Stimulated activated memory B cell treated with anti-CD40 and anti-IgM and Interleukin-4, amounts not matched to agents 10 μg/mL and 1 μg/mL and 100 μg/mL, for 72 hours (primary cell): ENCODE measurements at regions not wholly inside any gene's neighbourhood (a gene's known extent, or its start where the extent isn't known, plus 50 kb on each side); places are given as distances from the start of the nearest gene placed in this dataset.
"Not testable (repeated sequence)": the region's sequence is repeated elsewhere in the genome, so short reads cannot be mapped to it uniquely, and the experiment has no call there.

Source experiments
- ATAC-seq: fragments of 150-1000 bp; cut with Tn5 transposase; 2 replicates; pipeline ENCODE4 v1.10.0; 2021
- H3K27ac Mint-ChIP-seq: one replicate; pipeline ENCODE4 v1.8.0; 2022; ENCODE audit warnings: mild to moderate bottlenecking, mixed read lengths
- H3K27me3 Mint-ChIP-seq: one replicate; pipeline ENCODE4 v1.8.0; 2022; ENCODE audit warnings: mixed read lengths
- H3K36me3 Mint-ChIP-seq: one replicate; pipeline ENCODE4 v1.8.0; 2022; ENCODE audit warnings: mixed read lengths
- H3K4me1 Mint-ChIP-seq: one replicate; pipeline ENCODE4 v1.8.0; 2022; ENCODE audit warnings: mixed read lengths
- H3K4me3 Mint-ChIP-seq: one replicate; pipeline ENCODE4 v1.8.0; 2022; ENCODE audit warnings: mild to moderate bottlenecking, moderate library complexity, mixed read lengths
- H3K9me3 Mint-ChIP-seq: one replicate; pipeline ENCODE4 v1.8.0; 2022; ENCODE audit warnings: mixed read lengths

DNA sequence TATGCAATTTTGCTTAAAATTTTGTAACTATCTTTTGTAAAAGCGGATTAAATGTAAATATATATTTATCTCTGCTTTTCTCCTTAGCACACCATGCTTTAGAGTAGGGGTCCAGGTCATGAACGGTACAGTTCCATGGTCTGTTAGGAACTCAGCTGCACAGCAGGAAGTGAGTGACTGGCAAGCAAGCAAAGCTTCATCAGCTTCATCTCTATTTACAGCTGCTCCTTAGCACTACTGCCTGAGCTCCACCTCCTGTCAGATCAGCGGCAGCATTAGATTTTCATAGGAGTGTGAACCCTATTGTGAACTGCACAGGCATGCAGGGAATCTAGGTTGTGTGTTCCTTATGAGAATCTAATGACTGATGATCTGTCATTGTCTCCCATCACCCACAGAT is 959.0 kb upstream of the SLC39A10 start:
- Mint-ChIP-seq H3K4me3 (no peak overlapping the region), H3K36me3 (no peaks in the 10 kb centered on the region), H3K9me3 (peaks cover 5% of the 10 kb centered on the region), H3K4me1 (no peaks in the 10 kb centered on the region), H3K27ac (no peak overlapping the region), H3K27me3 (no peaks in the 10 kb centered on the region)
- no peak for ATAC-seq

DNA sequence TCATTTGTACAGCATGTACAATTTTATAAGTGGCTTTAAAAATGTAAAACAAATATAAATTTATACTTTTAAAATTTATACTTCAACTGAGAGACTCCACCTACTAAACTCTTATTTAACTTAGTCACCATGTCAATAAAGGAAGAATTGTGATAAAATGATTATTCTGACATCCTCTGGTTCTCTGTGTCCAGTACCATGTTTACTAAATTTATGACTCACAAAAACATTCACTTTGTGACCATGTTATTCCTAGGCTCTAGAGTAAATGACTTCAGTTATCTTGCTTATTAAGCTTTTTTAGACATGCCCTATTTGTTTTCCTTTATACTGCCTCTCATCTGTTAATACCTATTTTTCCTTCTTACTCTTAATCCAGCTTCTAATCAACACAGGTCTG is 959.6 kb upstream of the SLC39A10 start:
- ATAC-seq: no peak
- no peak overlapping the region for H3K4me3 Mint-ChIP-seq
- no peaks in the 10 kb centered on the region for H3K36me3 Mint-ChIP-seq
- H3K4me1 Mint-ChIP-seq: no peaks in the 10 kb centered on the region
- H3K27ac Mint-ChIP-seq: no peak overlapping the region
- H3K9me3 Mint-ChIP-seq: peaks cover 5% of the 10 kb centered on the region
- H3K27me3 Mint-ChIP-seq: no peaks in the 10 kb centered on the region

DNA sequence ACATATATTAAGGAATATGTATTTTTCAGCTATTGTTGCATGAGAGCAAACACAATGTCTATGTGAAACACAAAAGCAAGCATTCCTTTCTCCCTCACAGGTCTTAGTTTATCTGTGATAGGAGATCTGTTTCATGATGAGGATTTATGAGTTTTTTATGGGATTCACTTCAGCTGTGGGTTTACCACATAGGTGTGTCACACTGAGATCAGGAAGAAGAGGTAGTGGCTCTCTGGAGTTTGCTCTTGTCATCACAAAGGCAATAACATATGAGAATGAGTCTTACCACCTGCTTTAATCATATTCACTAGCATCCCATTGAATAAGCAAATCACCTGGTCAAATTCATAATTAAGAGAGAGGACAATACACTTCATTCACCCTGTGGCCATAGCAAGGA is 960.3 kb upstream of the SLC39A10 start:
- no peak overlapping the region for H3K27ac Mint-ChIP-seq
- no peaks in the 10 kb centered on the region for H3K4me1 Mint-ChIP-seq
- peaks cover 7% of the 10 kb centered on the region for H3K9me3 Mint-ChIP-seq
- H3K27me3 Mint-ChIP-seq: no peaks in the 10 kb centered on the region
- ATAC-seq: no peak
- H3K36me3 Mint-ChIP-seq: no peaks in the 10 kb centered on the region
- no peak overlapping the region for H3K4me3 Mint-ChIP-seq

DNA sequence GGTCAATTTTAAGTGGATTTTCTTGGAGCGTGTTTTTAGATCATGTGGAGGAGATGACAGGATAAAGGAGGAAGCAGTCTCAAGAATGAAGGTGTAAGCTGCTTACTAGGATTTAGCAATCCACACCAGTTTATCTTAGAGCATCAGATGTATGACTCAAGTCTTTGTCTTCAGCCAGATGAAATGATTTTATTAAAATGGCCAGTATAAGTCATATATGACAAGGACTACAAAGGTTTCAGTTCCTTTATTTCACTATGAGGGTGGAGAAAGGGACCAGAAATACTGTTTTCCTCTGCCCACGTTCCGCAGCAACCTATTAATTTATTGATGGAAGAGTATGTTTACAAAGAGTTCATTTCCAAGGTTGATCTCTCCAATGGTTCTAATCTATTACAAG is 970.5 kb upstream of the SLC39A10 start:
- Mint-ChIP-seq H3K27me3 (no peaks in the 10 kb centered on the region), H3K4me1 (no peaks in the 10 kb centered on the region), H3K4me3 (no peak overlapping the region), H3K27ac (no peak overlapping the region), H3K36me3 (no peaks in the 10 kb centered on the region), H3K9me3 (peaks cover 3% of the 10 kb centered on the region)
- no peak for ATAC-seq

DNA sequence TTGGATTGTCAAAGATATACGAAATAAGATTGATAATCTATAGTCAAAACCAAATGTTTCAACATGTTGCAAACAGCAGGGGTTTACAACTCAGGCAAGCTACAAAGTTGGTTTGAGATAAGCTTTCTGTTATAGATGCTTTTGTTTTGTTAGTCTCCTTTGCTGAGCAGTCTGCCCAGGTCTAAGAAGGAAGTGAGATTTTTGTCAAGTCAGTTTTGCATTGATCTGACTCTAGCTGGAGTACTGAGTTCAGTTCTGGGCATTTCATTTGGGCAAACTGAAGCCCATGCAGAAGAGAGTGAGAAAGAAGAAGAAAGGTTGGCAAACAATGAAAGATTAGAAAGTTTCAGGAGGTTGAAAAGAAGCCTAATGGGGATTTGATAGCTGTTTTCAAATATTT is 983.0 kb upstream of the SLC39A10 start:
- no peaks in the 10 kb centered on the region for H3K9me3 Mint-ChIP-seq
- H3K27me3 Mint-ChIP-seq: no peaks in the 10 kb centered on the region
- no peak for ATAC-seq
- no peak overlapping the region for H3K4me3 Mint-ChIP-seq
- H3K4me1 Mint-ChIP-seq: no peaks in the 10 kb centered on the region
- no peak overlapping the region for H3K27ac Mint-ChIP-seq
- no peaks in the 10 kb centered on the region for H3K36me3 Mint-ChIP-seq

DNA sequence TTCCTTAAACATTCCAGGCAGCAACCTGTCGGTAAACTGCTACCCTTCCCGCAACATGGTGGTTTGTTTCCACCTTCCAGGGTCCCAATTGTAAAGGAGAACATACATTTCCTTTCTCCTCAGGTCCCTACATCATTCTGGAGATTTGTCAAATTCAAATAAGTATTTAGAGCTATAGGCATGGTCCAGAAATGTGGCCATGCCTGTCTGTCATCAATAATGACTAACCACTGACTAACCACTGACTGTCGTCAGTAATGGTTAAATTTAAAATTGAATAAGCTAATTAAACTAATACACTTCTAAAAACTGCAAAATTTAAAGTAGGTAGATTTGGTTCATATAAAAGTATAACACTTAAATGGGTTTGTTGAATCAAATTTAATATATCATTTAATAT is 984.0 kb upstream of the SLC39A10 start:
- H3K27me3 Mint-ChIP-seq: no peaks in the 10 kb centered on the region
- no peak overlapping the region for H3K4me3 Mint-ChIP-seq
- no peak for ATAC-seq
- H3K9me3 Mint-ChIP-seq: no peaks in the 10 kb centered on the region
- no peak overlapping the region for H3K27ac Mint-ChIP-seq
- H3K36me3 Mint-ChIP-seq: no peaks in the 10 kb centered on the region
- H3K4me1 Mint-ChIP-seq: no peaks in the 10 kb centered on the region

DNA sequence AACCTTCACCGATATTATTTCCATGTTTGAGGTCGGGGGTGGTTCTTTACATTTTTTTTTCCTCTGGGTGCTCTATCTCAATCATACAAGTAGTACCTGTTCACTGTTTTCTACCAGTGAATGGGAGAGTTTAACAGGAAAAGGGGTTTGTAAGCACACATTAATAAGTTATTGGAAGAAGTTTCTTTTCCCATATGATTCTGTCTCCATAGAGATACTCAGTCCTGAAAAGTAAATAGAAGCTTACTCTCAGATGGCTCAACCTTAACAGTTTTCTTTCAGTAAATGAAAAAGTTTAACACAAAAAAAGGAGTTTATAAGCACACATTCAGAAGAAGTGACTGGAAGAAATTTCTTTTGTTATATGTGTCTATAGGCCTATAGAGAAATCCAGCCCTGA is 995.6 kb upstream of the SLC39A10 start:
- H3K9me3 Mint-ChIP-seq: no peaks in the 10 kb centered on the region
- H3K27ac Mint-ChIP-seq: no peak overlapping the region
- H3K27me3 Mint-ChIP-seq: no peaks in the 10 kb centered on the region
- no peak for ATAC-seq
- no peaks in the 10 kb centered on the region for H3K36me3 Mint-ChIP-seq
- H3K4me3 Mint-ChIP-seq: no peak overlapping the region
- no peaks in the 10 kb centered on the region for H3K4me1 Mint-ChIP-seq

DNA sequence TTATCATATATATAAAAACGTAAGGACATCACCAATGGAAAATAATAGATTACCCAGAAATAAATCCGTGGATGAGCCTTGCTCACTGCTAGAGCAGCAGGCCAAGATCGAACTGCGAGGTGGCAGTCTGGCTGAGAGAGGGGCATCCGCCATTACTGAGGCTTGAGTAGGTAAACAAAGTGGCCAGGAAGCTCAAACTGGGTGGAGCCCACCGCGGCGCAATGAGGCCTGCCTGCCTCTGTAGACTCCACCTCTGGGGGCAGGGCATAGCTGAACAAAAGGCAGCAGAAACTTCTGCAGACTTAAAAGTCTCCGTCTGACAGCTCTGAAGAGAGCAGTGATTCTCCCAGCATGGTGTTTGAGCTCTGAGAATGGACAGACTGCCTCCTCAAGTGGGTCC is 1018.0 kb upstream of the SLC39A10 start:
- H3K36me3 Mint-ChIP-seq, H3K4me3 Mint-ChIP-seq, H3K27me3 Mint-ChIP-seq, H3K4me1 Mint-ChIP-seq, H3K27ac Mint-ChIP-seq, H3K9me3 Mint-ChIP-seq, ATAC-seq: not testable (repeated sequence)

DNA sequence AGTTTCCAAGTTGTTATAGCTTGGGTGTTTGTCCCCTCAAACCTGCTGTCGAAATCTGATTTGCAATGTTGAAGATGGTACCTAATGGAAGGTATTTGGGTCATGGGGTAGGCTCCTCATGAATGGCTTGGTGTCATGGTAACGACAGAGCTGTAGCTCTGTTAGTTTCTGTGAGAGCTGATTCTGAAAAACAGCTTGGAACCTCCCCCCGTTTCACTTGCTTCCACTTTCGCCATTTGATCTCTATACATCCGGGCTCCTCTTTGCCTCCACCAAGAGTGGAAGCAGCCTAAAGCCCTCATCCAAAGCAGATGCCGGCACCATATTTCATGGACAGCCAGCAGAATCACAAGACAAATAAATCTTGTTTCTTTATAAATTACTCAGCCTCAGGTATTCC is 1035.1 kb upstream of the SLC39A10 start:
- H3K36me3 Mint-ChIP-seq: no peaks in the 10 kb centered on the region
- no peaks in the 10 kb centered on the region for H3K4me1 Mint-ChIP-seq
- no peaks in the 10 kb centered on the region for H3K9me3 Mint-ChIP-seq
- no peak overlapping the region for H3K4me3 Mint-ChIP-seq
- no peak overlapping the region for H3K27ac Mint-ChIP-seq
- no peak for ATAC-seq
- H3K27me3 Mint-ChIP-seq: no peaks in the 10 kb centered on the region

DNA sequence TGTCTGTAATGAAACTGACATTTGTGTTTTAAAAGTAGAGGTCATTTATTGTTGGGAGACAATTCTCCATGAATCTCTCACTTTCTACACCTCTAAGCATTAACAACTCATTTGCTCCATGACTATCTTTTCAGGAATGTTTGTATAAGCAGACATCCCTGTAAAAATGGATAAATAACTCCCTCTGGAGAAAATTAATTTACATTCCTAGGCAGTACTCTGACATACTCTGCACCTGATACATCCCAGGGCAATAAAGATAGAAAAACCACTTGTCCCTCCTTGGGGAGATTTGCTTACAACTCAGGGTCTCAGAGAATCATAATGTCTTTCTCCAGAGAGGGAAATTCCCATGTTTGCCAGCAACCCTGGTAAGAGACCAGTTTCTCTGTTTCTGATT is 1037.7 kb upstream of the SLC39A10 start:
- Mint-ChIP-seq H3K4me3 (no peak overlapping the region), H3K36me3 (no peaks in the 10 kb centered on the region), H3K9me3 (no peaks in the 10 kb centered on the region), H3K27me3 (no peaks in the 10 kb centered on the region), H3K27ac (no peak overlapping the region), H3K4me1 (no peaks in the 10 kb centered on the region)
- no peak for ATAC-seq

DNA sequence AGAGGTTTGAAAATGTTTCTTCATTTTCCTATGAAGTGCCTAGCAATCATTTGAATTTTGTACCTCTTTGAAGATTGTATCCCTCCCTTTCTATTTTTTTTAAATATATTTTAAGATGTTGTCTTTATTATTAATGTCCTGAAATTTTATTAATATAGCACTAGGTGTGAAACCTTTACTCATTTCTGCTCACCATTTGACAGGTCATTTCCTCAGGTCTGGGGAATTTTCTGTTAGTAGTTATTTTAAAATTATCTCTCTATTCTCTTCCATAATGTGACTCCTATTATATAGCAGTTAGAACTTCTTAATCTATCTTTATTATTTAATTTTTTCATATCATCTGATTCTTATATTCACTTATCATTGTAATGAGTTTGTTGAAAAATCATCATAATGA is 1038.6 kb upstream of the SLC39A10 start:
- H3K9me3 Mint-ChIP-seq: no peaks in the 10 kb centered on the region
- no peaks in the 10 kb centered on the region for H3K27me3 Mint-ChIP-seq
- H3K4me1 Mint-ChIP-seq: no peaks in the 10 kb centered on the region
- no peak overlapping the region for H3K27ac Mint-ChIP-seq
- H3K36me3 Mint-ChIP-seq: no peaks in the 10 kb centered on the region
- H3K4me3 Mint-ChIP-seq: no peak overlapping the region
- no peak for ATAC-seq

DNA sequence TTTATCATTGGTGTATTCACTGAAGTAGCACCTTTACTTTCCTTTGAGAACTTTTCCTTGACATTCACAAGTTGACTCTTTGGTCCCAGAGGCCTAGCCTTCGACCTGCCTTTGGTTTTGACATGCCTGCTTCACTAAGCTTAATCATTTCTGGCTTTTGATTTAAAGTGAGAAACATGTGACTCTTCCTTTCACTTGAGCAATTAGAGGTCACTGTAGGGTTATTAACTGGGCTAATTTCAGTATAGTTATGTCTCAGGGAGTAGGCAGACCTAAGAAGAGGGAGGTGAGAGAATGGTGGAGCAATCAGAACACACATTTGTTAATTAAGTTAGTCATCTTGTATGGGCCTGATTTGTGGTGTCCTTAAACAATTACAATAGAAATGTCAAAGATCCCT is 1040.7 kb upstream of the SLC39A10 start:
- H3K4me1 Mint-ChIP-seq: no peaks in the 10 kb centered on the region

DNA sequence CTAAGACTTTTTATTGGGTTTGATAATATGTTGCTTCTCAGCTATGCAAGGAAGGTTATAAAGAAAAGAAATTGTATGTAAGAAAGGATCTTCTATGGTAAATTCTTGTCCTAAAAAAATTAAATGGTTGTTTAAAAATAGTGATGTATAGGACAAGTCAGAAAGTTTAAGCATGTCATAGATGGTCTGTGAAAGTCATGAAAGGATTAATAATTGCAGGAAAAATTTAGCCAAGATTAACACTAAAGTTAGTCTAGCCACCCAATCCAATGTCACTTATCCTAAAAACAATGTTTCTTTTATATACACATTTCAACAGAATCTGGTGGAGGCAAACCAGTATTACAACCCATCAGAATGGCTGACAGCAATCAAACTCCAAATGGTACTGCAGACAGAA is 1046.7 kb upstream of the SLC39A10 start:
- H3K27ac Mint-ChIP-seq: no peak overlapping the region
- ATAC-seq: no peak
- no peaks in the 10 kb centered on the region for H3K27me3 Mint-ChIP-seq
- no peaks in the 10 kb centered on the region for H3K36me3 Mint-ChIP-seq
- no peak overlapping the region for H3K4me3 Mint-ChIP-seq
- H3K4me1 Mint-ChIP-seq: no peaks in the 10 kb centered on the region
- H3K9me3 Mint-ChIP-seq: peaks cover 4% of the 10 kb centered on the region

More for the DNA sequence above, 1040.7 kb upstream of the SLC39A10 start:
- Mint-ChIP-seq H3K27me3 (no peaks in the 10 kb centered on the region), H3K27ac (no peak overlapping the region), H3K4me3 (no peak overlapping the region), H3K9me3 (peaks cover 4% of the 10 kb centered on the region), H3K36me3 (no peaks in the 10 kb centered on the region)
- ATAC-seq: no peak

DNA sequence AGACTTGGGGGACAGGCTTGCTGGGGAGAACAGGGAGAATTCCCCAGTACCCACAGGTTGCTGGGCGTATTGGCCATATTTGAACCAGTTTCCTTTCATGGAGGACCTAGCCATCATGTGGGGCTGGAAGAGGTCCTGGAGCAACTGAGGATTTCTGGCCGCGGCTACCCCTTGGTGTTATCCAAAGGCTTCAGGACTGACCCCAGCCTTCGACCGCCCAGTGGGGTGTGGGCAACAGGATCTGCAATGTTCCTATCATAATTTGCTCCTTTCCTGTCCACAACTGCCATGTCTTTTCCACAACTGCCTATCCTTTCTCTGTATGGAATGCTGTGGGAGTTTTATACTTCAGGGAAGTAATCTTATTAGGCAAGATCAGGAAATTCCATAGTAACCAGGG is 1053.6 kb upstream of the SLC39A10 start:
- Mint-ChIP-seq H3K27me3 (no peaks in the 10 kb centered on the region), H3K27ac (no peak overlapping the region), H3K36me3 (no peaks in the 10 kb centered on the region), H3K4me1 (no peaks in the 10 kb centered on the region), H3K9me3 (peaks cover 7% of the 10 kb centered on the region), H3K4me3 (no peak overlapping the region)
- no peak for ATAC-seq

DNA sequence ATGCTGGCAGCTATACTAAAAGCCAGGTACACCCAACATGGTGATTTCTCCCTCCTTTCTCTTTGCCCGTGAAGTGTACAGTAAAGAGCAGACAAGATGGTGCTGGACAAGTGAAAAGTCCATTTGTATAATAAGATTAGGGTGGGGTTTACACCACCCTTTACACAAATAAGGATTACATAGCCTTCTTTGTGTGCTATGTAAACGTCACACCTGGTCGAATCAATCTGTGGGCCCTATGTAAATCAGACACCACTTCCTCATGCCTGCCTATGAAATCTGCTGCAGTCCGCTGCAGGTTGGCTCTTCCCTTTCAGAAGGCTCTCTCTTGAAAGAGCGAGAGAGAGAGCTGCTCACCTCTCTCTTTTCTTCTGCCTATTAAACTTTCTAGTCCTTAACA is 1054.3 kb upstream of the SLC39A10 start:
- Mint-ChIP-seq H3K36me3 (no peaks in the 10 kb centered on the region), H3K4me3 (no peak overlapping the region), H3K4me1 (no peaks in the 10 kb centered on the region), H3K27ac (no peak overlapping the region), H3K9me3 (peaks cover 7% of the 10 kb centered on the region), H3K27me3 (no peaks in the 10 kb centered on the region)
- no peak for ATAC-seq

DNA sequence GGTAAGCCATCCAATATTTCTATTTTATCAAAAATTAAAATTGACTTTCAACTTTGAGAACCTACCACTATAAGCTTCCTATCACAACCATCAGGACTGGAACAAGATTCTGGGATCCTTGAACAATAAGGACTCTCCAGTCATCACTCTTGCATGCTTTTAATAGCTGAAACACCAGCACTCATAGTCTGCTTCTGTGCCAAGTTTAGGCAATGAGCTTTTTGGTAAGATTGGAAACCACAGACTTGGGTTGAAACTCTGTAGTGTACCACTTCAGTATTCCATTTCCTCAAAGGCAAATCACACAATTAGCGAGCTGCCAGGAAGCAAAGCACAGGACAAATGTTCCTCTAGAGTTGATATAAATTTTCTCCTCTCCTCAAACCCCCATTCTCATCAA is 1065.8 kb upstream of the SLC39A10 start:
- H3K9me3 Mint-ChIP-seq: no peaks in the 10 kb centered on the region
- H3K4me3 Mint-ChIP-seq: no peak overlapping the region
- H3K4me1 Mint-ChIP-seq: no peaks in the 10 kb centered on the region
- no peaks in the 10 kb centered on the region for H3K36me3 Mint-ChIP-seq
- H3K27ac Mint-ChIP-seq: no peak overlapping the region
- ATAC-seq: no peak
- no peaks in the 10 kb centered on the region for H3K27me3 Mint-ChIP-seq

DNA sequence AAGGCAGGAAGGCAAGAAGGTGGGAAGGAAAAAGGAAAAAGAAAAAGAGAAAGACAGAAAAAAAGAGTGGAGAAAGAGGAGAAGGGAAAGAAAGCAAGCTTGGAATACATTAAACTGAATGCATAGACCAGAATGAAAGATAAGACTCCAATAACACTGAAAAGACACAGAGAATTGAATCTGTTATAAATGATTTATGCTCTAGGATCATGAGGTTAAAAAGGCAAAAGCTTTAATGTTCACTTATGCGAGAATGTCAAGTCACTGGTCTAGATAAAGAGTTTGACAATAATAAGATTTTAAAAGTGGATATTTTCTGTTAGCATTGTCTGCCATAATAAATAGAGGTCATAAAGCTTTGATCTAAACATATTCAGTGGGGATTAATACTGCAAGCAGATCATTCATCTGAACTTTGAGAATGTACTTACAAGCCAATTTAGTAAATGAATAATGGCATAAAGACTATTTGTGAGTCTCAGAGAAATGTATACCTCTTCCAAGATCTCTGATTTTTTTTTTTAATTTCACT is 1069.2 kb upstream of the SLC39A10 start:
- Mint-ChIP-seq H3K4me1 (no peaks in the 10 kb centered on the region), H3K27me3 (no peaks in the 10 kb centered on the region), H3K9me3 (no peaks in the 10 kb centered on the region), H3K36me3 (no peaks in the 10 kb centered on the region), H3K27ac (no peak overlapping the region), H3K4me3 (no peak overlapping the region)
- no peak for ATAC-seq
